ENCODE measurements at regions not wholly inside any gene's neighbourhood (a gene's known extent, or its start where the extent isn't known, plus 50 kb on each side); places are given as distances from the start of the nearest gene placed in this dataset.

DNA sequence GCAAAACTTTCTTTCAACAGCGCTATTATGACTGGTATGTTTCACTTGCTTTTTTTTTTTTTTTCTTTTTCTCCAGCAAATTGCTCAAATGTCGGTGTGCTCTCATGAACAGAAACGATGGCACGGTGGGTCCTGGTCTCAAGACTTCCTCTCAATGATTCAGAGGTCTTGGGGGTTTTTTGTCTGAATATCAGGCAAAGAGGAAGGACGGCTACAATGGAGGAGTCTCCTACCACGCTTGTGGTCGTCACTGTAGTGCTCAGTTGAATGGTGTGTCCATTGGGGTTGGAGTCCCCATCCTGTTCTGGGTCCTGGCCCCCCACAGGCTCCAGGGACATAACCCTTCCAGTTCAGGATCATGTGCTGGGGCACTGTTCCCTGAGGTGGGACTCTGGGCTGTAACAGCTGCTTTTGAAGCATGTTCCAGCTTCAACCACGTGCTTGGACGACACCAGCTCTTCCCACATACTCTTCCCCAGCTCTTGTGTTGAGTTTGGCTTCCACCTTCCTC, 266.7 kb upstream of the KLF6 start:
- no peak for TF ChIP-seq POLR2AphosphoS5 (IDR thresholded peaks at IDR 0.05; ENCODE audit: low read depth, low read length)
- TF ChIP-seq POLR2A (IDR thresholded peaks at IDR 0.05; ENCODE audit: low read depth, low read length) = no peak
- no peak for TF ChIP-seq TAF1 (IDR thresholded peaks at IDR 0.05; ENCODE audit: borderline replicate concordance, low read depth, low read length)

Measured in GM12892 (cell line).